ENCODE measurements at regions not wholly inside any gene's neighbourhood (a gene's known extent, or its start where the extent isn't known, plus 50 kb on each side); places are given as distances from the start of the nearest gene placed in this dataset.

DNA sequence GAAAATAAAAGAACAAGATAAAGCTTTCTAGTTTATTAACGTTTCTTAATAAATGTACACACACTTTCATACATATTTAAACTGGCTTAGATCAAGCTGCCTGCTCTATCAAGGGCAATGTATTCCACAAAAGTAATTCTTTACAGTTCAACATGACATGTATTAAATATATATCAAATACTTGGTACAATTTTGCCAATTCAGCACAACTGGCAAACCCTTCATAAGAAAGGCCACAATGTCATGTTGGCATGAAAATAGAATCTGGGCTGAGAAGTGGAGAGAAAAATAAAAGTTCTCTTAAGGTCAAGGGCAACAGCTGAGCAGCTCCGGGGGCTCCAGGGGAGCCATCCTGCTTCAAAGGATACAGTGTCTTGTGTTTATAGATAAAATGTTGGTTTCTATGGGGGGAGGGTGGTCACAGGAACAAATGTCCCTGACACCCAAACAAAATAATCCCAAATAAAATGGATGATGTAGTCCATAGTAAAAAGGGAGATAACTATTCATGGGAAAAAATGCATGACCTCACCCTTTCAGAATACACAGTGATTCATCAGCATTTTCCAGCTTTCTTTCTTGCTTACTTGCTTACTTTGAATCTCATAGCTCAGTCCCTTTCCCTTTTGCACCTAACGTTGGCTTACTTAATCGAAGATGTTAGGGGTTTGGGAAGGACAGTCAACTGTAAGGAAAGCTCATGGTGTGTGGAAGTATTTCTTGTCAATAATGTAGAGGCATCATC, 494.9 kb downstream of the NYAP2 start:
- POLR2A ChIA-PET: interaction anchor here (1.5 kb wide), 1 partner anchor 136 kb away, joined by 6 read pairs; no protein-coding TSS in a partner anchor
- Histone ChIP-seq H3K27ac (peak overlapping the region; percentile 60 to 83), H3K4me1 (peaks cover 27% of the 10 kb centered on the region), H3K4me3 (no peak overlapping the region), H3K4me2 (peak overlapping the region; percentile 70), H3K9me3 (no peaks in the 10 kb centered on the region)
- ATAC-seq (peak; percentile 84 to 86; a peak in 5 of 6 replicates), DNase-seq (ENCODE audit: low read depth in 1 of 2, low spot score in 1 of 2) (peak; percentile 7 to 62), FAIRE-seq (peak; percentile 59)
- peak; percentile 47; the same call in 1 of the 2 replicates for TF ChIP-seq FOSL2 (IDR thresholded peaks at IDR 0.05)
- peak; percentile 72 for TF ChIP-seq FOSL2 (CRISPR knock-in tag; IDR thresholded peaks at IDR 0.05)
- no peak for TF ChIP-seq HEYL (CRISPR knock-in tag; IDR thresholded peaks at IDR 0.05)
- TF ChIP-seq MAFK (IDR thresholded peaks at IDR 0.05; ENCODE audit: partially characterized antibody): peak; percentile 89
- TF ChIP-seq, protein P1, sequence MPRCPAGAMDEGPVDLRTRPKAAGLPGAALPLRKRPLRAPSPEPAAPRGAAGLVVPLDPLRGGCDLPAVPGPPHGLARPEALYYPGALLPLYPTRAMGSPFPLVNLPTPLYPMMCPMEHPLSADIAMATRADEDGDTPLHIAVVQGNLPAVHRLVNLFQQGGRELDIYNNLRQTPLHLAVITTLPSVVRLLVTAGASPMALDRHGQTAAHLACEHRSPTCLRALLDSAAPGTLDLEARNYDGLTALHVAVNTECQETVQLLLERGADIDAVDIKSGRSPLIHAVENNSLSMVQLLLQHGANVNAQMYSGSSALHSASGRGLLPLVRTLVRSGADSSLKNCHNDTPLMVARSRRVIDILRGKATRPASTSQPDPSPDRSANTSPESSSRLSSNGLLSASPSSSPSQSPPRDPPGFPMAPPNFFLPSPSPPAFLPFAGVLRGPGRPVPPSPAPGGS (IDR thresholded peaks at IDR 0.05): no peak
- 0 out of 5 replicates have a peak, but pooled peaks of 1 of the 2 experiments have one; percentile 11 for TF ChIP-seq RAD21 (conservative IDR thresholded peaks at IDR 0.05 in 1 of 2, IDR thresholded peaks at IDR 0.05 in 1 of 2)
- CTCF ChIA-PET: interaction anchor here (0.8 to 1.1 kb wide), 4 partner anchors 8 to 908 kb away, joined by 3 to 4 read pairs (median 4); no protein-coding TSS in a partner anchor
- whole genome bisulfite sequencing (ENCODE audit: missing lambda C conversion rate): 4% methylated on average over 4 of the region's 4 CpGs

DNA sequence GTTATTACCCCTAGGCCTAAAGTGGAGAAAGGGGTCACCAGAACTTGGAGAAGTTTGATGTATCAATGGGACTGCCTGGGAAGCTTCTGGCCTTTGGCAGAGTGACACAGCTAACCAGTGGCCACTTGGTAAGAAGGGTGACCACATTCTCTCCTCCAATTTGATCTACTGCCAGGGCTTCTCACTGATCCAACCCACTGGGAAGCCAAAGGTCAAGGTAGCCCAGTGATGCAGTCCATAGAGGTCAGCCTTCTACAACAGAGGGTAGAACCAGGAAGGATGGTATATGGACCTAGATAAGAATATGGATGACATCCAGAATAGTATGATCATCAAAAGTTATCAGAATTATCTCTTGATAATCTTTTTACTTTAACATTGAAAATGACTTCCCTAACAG, 493.6 kb downstream of the NYAP2 start:
- no peak for TF ChIP-seq ESRRA (IDR thresholded peaks at IDR 0.05; ENCODE audit: borderline replicate concordance, low read length)
- TF ChIP-seq PHF8 (IDR thresholded peaks at IDR 0.05; ENCODE audit: borderline replicate concordance, low read depth): no peak
- TF ChIP-seq GATA3 (IDR thresholded peaks at IDR 0.05; ENCODE audit: borderline replicate concordance): no peak
- TF ChIP-seq CBX8 (IDR thresholded peaks at IDR 0.05): no peak
- no peak overlapping the region for H3K4me2 ChIP-seq
- DNase-seq (ENCODE audit: low read depth in 1 of 2, low spot score in 1 of 2): no peak
- FAIRE-seq: no peak
- no peak for ATAC-seq
- CTCF ChIA-PET: no interaction called here
- no peak overlapping the region for H3K4me3 ChIP-seq
- POLR2A ChIA-PET: no interaction called here
- H3K9me3 ChIP-seq: no peaks in the 10 kb centered on the region
- H3K4me1 ChIP-seq: peaks cover 27% of the 10 kb centered on the region
- peak overlapping the region in 1 of 2 experiments; percentile 56; a peak in 3 of 6 replicates for H3K27ac ChIP-seq

DNA sequence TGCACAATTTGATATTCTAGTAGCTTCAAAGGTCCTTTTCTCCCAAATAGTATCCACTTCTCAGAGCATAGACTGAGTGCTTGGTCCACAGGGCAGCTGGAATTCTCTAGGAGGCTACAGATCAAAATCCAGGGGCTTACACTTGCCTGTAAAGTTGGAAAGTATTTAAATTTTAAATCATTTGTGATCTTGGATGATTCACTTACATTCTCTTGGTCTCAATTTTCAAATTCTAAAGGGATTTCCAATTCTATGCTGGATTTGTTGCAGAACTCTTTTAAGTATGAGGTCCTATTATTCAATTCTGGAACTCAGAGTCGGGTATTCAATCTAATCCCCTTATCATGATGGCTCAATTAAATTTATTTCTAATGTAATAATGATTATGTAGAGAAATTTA, 492.3 kb downstream of the NYAP2 start:
- no peak overlapping the region for H3K4me3 ChIP-seq
- peaks cover 27% of the 10 kb centered on the region for H3K4me1 ChIP-seq
- WGBS (ENCODE audit: missing lambda C conversion rate): 67% methylated on average over 1 of the region's 1 CpG
- H3K27ac ChIP-seq: peak overlapping the region in 1 of 2 experiments; percentile 40; a peak in 3 of 6 replicates
- H3K4me2 ChIP-seq: no peak overlapping the region
- CTCF ChIA-PET: interaction anchor here (0.6 kb wide), 1 partner anchor 586 kb away, joined by 3 read pairs; no protein-coding TSS in a partner anchor
- H3K9me3 ChIP-seq: no peaks in the 10 kb centered on the region
- FAIRE-seq: no peak
- no peak for ATAC-seq
- no peak for DNase-seq (ENCODE audit: low read depth in 1 of 2, low spot score in 1 of 2)
- TF ChIP-seq CHD2 (IDR thresholded peaks at IDR 0.05; ENCODE audit: low read length, partially characterized antibody): no peak
- POLR2A ChIA-PET: no interaction called here

DNA sequence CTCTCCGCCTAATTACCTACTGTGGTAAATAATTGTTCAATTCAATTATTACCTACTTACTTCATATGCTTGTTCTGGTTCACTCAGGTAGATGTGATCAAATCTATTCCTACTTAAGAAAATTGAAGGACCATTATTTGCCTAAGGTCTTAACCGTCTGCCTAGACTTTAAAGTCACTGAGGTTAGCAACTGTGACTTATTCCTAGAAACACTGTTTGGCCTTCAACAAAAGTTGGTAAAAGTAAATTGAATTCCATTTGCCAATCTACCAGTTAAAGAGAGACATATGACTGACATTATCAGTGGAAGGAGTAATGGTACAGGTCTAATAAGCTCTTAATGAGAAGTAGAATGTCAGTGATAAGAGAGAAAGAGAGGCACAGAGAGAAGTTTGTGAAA, 491.5 kb downstream of the NYAP2 start:
- POLR2A ChIA-PET: no interaction called here
- CTCF ChIA-PET: interaction anchor here (0.6 kb wide), 1 partner anchor 587 kb away, joined by 3 read pairs; no protein-coding TSS in a partner anchor

More for the DNA sequence above, 491.5 kb downstream of the NYAP2 start:
- no peak for DNase-seq (ENCODE audit: low read depth in 1 of 2, low spot score in 1 of 2)
- no peak overlapping the region for H3K4me3 ChIP-seq
- no peak for TF ChIP-seq HEYL (CRISPR knock-in tag; IDR thresholded peaks at IDR 0.05)
- TF ChIP-seq, protein P2, sequence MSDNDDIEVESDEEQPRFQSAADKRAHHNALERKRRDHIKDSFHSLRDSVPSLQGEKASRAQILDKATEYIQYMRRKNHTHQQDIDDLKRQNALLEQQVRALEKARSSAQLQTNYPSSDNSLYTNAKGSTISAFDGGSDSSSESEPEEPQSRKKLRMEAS (IDR thresholded peaks at IDR 0.05): no peak
- TF ChIP-seq MAZ (IDR thresholded peaks at IDR 0.05; ENCODE audit: borderline replicate concordance, low read depth, low read length): no peak
- TF ChIP-seq, protein P3, sequence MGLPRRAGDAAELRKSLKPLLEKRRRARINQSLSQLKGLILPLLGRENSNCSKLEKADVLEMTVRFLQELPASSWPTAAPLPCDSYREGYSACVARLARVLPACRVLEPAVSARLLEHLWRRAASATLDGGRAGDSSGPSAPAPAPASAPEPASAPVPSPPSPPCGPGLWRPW (IDR thresholded peaks at IDR 0.05): no peak
- TF ChIP-seq ESRRA (IDR thresholded peaks at IDR 0.05; ENCODE audit: borderline replicate concordance, low read length): no peak
- TF ChIP-seq, protein P4, sequence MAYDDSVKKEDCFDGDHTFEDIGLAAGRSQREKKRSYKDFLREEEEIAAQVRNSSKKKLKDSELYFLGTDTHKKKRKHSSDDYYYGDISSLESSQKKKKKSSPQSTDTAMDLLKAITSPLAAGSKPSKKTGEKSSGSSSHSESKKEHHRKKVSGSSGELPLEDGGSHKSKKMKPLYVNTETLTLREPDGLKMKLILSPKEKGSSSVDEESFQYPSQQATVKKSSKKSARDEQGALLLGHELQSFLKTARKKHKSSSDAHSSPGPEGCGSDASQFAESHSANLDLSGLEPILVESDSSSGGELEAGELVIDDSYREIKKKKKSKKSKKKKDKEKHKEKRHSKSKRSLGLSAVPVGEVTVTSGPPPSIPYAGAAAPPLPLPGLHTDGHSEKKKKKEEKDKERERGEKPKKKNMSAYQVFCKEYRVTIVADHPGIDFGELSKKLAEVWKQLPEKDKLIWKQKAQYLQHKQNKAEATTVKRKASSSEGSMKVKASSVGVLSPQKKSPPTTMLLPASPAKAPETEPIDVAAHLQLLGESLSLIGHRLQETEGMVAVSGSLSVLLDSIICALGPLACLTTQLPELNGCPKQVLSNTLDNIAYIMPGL (CRISPR knock-in tag; IDR thresholded peaks at IDR 0.05; ENCODE audit: borderline replicate concordance): no peak
- no peaks in the 10 kb centered on the region for H3K9me3 ChIP-seq
- H3K4me1 ChIP-seq: peaks cover 27% of the 10 kb centered on the region
- 92% methylated on average over 2 of the region's 2 CpGs for WGBS (ENCODE audit: missing lambda C conversion rate)
- H3K4me2 ChIP-seq: no peak overlapping the region
- FAIRE-seq: no peak
- H3K27ac ChIP-seq: peak overlapping the region in 1 of 2 experiments; percentile 40; a peak in 2 of 6 replicates
- ATAC-seq: no peak

Data from A549 (cell line).